RPMI7951 (cell line): ENCODE measurements at regions not wholly inside any gene's neighbourhood (a gene's known extent, or its start where the extent isn't known, plus 50 kb on each side); places are given as distances from the start of the nearest gene placed in this dataset.
"Not testable (repeated sequence)": the region's sequence is repeated elsewhere in the genome, so short reads cannot be mapped to it uniquely, and the experiment has no call there.

Experiments used
- DNase-seq: peaks from one replicate; pipeline ENCODE4 v3.0.0-alpha.2; 2012; ENCODE audit warnings: low read depth

DNA sequence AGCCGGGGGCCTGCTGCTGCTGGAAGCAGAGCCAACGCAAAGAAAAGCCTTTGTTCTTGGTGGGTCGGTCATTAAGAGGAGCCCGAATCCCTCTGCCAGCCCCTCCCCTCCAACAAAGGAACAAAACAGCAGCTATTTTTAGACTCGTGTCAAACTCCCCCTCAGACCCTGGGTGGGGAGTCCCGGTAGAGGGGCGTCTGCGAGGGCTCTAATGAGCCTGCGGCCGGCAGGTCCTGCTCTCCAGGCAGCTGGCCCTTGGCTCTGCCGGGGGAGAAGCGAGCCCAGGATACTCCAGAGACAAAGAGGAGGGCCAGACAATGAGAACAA lies 114.0 kb downstream of the LHX2 start:
- no peak for DNase-seq

DNA sequence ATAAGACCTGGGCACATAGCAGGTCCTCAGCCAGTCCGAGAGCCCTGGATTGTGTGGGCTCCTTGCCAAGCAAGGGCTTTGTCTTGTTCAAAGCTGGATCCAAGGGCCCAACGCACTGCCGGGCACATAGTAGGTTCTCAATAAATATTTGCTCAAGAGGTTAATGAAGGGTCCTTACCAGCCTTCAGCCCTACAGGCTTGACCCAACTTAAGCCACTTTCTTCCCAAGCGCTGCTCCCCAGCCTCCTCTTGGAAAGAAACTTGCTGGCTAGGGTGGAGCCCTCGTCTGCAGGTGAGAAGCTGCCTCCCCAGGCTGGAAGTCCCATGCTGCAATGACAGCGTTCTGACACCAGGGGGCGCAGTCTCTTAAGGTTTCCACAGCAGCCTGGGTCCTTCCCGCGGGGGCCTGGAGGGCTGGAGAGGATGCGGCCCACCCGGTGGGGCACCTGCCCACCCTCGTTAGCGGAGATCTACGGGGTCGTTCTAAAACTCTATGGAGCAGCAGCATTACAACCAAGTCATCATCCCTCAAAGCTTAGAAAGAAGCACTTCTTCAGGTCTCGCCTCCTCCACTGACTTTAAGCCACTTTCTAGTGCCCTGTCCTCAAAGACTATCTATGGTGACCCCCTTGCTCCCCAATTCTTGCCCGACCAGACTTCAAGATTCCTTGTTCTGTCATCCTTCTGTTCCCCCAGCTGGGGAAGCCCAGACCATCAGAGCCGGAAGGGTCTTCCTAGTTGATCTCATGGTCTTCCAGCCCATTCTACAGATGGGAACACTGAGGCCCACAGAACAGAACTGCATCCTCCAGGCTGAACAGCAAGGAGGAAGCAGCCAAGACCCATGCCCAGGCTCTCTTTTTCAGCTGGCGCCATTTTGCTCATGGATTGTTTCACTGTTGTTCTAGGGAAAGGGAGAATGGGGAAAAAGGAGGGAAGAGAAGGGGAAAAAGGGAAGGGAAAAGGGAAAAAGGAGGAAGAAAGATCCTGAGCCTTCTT lies 115.4 kb downstream of the LHX2 start:
- peak; percentile 51 for DNase-seq

DNA sequence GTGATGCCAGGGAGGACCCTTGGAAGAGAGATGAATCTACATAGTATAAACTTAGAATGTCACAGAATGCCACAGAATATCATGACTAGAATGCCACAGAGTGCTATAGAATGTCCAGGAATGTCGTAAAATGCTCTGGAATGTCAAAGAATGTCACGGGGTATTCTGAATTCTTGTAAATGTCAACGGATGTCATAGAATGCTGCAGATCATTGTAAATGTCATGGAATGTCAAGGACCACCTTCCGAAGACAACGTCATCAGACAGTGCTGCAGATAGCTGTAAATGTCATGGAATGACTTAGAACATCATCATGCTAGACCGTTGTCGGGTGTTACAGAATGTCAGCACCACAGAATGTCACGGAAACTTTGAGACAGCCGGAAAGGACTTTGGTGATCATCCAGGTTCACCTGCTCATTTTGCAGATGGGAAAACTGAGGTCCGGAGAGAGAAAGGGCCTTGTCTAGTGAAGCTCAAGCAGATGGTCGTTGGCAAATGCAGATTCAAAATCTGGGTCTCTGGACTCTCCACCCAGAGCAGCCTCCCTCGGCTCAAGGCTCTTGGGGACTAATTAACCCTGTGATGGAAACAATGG lies 117.1 kb downstream of the LHX2 start:
- DNase-seq: no peak

DNA sequence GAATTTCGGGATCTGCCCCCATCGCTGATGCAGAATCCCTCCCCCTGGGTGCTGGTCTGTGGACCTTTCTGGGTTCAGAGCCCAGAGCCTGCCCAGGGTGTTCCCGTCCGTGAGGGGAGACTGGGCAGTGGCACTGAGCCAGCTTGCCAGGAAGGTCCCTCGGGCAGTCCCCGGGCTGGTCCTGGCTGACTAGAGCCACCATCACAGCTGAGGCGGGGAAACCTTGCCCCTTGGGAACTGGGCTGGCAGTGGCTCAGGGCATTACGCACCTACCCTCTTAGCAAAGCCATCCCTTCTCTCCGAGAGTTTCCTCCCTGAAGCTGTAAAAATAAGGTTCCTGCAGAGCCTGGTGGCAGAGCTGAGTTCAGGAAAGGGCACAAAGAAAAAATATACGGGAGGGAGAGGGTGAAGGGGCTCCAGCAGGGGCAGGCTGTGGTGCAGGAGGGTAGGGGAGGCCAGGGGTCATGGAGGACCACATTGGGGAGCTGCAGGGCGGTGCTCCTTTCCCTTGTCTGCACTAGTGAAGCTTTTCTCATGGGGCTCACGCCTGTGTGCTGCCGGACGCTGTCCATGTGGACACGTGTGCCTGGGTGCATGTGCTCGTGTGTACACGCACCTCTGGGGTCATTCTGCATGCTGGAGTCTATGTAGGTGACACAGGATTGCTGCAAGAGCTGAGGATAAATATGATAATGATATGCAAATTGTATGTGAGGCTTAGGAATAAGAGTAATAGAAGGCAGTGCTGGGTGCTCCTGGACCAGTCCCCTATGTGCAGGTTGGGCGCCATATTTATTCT lies 118.9 kb downstream of the LHX2 start:
- no peak for DNase-seq

DNA sequence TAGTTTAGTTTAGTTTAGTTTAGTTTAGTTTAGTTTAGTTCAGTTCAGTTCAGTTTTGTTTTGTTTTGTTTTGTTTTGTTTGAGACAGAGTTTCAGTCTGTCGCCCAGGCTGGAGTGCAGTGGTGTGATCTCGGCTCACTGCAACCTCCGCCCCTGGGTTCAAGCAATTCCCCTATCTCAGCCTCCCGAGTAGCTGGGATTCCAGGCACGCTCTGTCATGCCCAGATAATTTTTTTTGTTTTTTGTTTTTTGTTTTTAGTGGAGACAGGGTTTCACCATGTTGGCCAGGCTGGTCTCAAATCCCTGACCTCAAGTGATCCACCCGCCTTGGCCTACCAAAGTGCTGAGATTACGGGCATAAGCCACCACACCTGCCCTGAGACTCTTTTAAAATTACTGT lies 120.0 kb downstream of the LHX2 start:
- not testable (repeated sequence) for DNase-seq

DNA sequence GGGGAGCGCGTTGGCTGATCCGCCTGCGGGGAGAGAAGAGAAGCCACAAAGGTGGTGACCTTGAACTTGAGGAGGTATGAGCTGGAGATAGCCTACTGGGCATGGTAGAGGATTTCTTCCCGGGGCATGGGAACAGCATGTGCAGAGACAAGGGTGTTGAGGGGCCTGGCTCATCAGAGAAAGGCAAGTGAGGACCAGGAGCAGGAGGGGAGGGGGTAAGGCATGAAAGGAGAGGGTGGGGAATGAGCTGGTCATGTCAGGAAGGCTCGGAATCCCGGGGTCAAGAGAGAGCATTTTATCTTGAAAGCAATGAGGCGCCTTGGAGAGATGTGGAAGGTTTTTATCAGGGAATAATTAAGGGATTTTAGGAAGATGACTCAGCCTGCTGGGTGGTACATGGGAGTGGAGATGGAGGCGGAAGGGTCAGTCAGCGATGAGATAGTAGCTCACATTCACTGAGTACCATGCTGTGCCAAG lies 121.1 kb downstream of the LHX2 start:
- DNase-seq: peak; percentile 69

DNA sequence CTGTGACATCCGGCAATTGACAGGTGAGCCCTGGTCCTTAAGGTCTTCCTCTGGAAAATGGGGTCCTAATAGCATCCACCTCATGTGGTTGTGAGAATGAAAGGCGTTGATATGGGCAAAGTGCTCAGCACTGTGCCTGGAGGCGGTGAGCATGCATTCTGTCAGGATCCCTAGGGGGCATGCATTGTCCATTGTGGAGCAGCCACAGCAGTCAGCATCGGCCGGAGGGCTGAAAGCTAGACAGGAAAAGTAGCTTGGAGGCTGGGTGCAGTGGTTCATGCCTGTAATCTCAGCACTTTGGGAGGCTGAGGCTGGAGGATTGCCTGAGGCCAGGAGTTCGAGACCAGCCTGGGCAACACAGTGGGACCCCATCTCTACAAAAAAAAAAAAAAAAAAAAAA lies 122.2 kb downstream of the LHX2 start:
- peak; percentile 61 for DNase-seq

DNA sequence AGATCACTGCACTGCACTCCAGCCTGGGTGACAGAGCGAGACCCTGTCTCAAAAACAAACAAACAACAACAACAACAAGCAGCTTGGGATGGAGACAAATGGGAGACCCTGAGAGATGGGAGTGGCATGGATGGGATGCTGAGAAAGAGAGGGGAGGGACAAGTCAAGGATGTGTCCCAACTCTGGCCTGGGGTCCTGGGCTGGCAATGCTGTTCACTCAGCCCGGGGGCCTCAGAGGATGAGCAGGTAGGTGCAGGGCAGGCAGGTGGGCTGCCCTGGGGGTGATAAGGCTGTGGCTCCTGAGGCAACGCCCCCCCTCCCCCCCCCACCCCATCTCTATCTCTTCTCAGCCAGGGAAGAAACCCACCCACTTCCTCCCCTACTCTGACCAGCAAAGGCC lies 123.0 kb downstream of the LHX2 start:
- no peak for DNase-seq

DNA sequence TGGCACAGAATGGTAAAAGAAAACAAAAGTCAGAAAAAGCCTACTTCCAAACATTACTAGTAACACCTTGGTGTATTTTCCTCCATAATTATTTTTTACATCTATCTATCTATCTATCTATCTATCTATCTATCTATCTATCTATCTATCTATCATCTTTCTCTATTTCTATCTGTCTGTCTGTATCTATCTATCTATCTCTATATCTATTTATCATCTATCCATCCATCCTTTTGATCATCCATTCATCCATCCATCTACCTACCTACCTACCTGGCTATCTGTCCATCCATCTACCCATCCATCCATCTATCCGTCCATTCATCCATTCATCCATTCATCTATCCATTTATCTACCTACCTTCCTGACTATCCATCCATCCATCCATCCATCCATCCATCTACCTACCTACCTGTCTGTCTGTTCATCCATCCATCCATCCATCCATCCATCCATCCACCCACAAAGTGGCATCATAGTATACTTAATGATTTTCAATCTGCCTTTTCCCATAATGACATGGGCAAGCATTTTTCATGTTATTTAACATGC lies 121.9 kb upstream of the NEK6 start:
- no peak for DNase-seq

DNA sequence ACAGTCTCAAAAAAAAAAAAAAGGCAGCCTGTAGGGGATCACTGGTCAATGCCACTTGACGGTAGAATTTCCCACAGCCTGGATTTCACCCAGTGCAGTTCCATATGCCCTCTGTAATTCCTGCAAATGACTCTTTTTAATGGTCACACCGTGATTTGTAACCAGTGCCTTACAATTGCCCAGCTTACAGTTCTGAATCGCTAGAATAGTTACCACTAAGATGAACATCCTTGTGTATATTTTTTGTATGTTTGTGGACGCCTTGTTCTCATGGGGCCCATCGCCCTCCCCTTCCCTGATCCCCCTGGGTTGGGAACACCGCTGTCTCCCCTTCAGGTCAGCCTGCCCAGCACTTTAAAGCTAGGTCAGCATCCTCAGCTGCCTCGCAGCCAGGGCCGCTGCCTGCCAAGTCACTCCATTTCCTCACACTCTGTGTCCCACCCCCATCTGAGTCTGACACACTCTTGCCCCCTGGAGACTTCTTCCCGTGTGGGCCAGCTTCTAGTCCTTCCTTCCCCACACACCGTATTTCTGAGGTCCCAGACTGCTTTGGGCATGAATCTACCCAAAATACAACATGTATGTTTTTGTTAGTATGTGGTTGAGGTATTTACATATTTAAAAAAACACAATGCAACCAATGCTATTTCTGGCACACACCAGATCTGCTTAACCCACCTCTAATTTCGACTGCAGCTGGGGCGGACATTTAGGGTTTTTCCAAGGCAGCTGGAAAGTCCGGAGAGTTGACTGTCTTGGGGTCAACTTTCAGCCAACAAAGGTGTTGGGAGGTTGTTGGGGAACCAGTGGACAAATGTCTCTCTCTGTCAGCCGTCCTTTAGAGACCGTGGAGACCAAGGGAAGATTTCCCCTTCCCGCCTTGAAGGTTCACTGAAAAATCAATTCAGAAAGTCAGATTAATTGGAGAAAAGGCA lies 120.5 kb upstream of the NEK6 start:
- DNase-seq: no peak

DNA sequence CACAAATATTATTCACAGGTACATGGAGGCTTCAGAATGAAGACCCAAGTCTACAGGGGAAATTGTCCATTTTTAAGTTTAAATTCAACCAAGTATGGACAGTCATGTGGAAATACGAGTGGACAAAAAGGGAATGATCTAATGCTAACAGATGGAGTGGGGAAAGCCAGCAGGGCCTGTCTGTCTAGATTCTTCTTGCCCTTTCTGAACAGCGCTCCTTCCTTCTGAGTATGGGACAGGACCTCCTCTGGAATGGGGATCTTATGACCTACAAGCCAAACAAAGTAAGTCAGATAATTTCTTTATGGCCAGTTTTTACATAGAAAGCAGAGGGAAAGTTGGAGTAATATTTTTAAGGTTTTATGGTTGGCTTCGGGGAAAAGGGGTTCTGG lies 119.8 kb upstream of the NEK6 start:
- DNase-seq: no peak

DNA sequence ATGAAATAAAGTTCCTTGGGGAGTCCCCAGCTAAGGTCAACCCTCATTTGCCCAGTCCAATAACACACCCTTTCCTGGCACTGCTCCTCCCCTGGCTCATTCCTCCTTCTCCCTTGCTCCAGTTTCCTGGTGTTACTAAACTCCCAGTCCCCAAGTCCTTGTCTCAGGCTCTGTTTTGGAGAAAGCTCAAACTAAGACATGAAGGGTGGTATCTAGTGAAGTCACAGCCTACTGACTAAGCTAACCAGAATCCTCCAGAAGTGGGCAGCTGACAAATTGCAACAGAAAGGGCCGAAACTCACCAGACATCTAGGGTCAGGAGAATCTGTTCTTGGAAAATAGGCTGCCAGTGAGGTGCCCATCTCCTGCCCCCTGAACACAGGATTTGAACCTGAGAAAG lies 118.7 kb upstream of the NEK6 start:
- peak; percentile 24 for DNase-seq

DNA sequence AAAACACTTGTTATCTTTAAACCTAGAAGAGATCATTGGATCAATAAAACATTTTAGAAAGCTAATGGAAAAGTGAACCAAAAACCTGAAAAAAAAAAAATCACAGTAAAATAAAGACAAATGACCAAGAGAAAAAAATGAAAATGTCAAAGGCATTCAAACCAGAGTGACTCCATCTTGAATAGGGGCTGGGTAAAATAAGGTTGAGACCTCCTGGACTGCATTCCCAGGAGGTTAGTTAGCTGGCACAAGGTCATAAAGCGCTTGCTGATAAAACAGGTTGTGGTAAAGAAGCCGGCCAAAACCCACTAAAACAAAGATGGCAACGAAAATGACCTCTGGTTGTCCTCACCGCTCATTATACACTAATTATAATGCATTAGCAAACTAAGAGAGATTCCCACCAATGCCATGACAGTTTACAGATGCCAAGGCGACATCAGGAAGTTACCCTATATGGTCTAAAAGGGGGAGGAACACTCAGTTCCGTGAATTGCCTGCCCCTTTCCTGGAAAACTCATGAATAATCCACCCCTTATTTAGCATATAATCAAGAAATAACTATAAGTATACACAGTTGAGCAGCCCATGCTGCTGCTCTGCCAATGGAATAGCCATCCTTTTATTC lies 116.7 kb upstream of the NEK6 start:
- peak; percentile 29 for DNase-seq

DNA sequence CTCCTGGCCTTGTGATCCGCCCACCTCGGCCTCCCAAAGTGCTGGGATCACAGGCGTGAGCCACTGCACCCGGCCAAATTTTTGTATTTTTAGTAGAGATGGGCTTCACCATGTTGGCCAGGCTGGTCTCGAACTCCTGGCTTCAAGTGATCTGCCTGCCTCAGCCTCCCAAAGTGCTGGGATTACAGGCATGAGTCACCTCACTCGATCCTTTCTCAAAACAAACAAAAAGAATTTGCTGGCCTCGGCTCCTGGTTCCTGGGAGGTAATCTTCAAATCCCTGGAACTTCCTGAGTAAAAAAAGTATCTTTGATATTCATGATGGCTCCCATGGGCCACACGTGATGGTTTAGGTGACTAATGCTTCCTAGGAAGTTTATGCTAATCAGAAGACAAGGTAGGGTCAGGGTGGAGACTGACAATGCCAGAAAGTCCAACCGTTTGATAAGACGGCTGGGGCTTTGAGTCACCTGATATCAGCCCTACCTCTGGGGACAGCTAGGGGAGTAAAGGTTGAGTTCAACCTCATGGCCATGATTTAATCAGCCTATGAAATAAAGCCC lies 113.1 kb upstream of the NEK6 start:
- DNase-seq: peak; percentile 60

DNA sequence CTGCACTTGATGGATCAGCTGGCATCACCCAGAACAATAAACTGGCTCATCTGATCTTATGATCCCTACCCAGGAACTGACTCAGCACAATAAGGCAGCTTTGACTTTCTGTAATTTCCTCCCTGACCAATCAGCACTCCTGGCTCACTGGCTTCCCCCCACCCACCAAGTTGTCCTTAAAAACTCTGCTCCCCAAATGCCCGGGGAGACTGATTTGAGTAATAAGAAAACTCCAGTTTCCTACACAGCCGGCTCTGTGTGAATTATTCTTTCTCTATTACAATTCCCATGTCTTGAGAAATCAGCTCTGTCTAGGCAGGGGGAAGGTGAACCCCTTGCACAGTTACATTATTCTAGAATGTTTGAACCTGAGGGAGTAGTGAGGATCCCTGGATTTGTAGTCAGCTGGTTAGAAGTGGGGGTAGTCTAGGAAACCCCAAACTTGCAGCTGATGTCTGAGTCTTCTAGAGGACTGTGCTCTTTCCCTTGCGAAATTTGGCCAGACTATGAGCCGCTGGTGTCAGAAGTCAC lies 111.7 kb upstream of the NEK6 start:
- peak; percentile 29 for DNase-seq

DNA sequence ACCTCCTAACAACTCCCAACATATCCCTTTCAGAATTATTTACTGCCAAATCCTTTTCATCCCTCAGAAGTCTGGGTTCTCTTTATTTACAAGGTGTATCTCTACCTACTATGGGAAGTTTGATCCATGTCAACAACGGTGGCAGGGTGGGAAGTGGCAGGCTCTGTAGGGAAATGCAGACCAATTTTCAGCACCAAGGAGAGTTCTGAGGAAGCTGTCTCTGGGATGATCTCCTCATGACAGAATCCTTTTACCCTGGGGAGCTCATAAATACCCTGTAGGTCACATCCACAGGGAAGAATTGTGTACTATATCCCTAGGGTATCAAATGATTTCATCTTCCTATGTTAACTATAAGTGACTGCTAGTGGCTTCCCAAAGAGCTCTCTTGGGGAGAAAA lies 107.8 kb upstream of the NEK6 start:
- peak; percentile 32 for DNase-seq

DNA sequence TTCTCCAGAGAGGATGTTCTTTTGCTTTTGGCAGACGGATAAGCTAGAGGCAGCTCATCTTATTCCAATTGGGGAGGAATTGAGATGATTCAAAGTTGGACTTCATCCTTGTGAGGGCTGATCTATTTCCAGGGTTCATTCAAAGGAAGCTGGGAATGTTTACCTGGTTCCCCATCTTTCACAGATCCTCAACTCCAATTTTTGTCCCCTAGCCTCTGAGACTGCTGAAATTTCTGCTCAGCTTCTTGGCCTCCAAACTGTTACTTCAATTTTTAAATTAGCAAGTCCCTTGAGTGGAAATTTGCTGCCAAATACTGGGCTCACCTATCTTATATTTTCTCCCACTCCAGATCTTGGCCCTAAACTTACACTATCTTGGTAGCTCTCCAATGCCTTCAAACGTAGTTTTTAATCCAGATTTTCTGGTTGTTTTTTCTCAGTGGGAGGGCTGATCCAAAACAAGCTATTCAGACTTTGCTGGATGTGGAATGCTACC lies 93.9 kb upstream of the NEK6 start:
- no peak for DNase-seq

DNA sequence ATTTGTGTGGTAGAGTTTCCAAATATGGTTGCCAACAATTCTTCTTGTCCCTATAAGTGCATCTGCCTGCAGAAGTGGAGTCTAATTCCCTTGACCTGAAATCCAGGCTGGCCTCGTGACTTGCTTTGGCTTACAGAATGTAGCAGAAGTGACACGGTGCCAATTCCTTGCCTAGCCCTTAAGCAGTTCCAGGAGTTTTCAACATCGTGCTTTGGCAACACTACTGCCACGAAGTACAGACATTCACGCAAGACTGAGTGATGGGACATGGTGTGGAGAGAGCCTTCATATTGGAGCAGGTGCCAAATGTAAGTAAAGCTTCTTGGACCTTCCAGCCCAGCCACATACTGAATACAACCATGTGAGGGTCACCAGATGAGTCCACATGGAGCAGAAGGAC lies 92.9 kb upstream of the NEK6 start:
- no peak for DNase-seq

DNA sequence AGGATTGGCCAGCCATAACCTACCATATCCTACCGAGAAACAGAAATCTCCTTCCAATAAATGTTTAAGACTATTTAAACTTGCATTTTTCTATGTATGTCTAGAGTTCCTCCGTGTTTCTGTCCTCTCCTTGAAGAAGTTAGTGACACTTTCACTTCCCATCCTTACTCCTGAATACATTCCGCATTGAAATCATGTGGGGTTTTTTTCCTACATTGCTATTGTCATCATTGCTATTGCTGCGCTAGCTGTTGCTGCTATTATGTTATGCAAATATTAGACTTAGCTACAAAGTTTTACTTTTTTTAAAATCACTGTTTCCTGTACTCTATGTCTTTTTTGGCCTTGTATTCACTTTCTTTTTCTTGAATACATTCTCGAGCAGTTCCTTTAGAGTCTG lies 83.3 kb upstream of the NEK6 start:
- no peak for DNase-seq

DNA sequence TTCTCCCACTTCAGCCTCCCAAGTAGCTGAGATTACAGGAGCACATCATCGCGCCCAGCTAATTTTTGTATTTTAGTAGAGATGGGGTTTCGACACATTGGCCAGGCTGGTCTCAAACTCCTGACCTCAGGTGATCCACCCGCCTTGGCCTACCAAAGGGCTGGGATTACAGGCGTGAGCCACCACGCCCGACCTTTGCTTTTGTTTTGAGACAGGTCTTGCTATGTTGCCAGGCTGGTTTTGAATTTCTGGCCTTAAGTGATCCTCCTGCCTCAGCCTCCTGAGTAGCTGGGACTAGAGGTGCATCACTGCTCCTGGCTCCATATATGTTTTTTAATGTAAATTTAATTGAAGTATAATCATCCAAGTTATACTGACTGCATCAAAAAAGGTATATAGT lies 80.2 kb upstream of the NEK6 start:
- not testable (repeated sequence) for DNase-seq
